ENCODE measurements at regions not wholly inside any gene's neighbourhood (a gene's known extent, or its start where the extent isn't known, plus 50 kb on each side); places are given as distances from the start of the nearest gene placed in this dataset.

GRCh38 chr1:114282751-114283403 is 129.2 kb upstream of the SYT6 start:
- H3K9me1 ChIP-seq (ENCODE audit: control insufficient read depth, insufficient read depth, low read length): no peaks in the 10 kb centered on the region
- H3K4me3 ChIP-seq: no peak overlapping the region
- POLR2A ChIA-PET: interaction anchor here (0.5 to 1.5 kb wide), 13 partner anchors 9 to 351 kb away, joined by 3 to 5 read pairs (median 3); no protein-coding TSS in a partner anchor
- H4K20me1 ChIP-seq (replicated peaks; ENCODE audit: control insufficient read depth, insufficient read depth, low read length): no peaks in the 10 kb centered on the region
- WGBS (ENCODE audit: insufficient coverage, low coverage, missing lambda C conversion rate): 31% methylated on average over 7 of the region's 7 CpGs
- peak; percentile 94 for FAIRE-seq
- H3K36me3 ChIP-seq (ENCODE audit: control insufficient read depth, insufficient read depth, low read length): no peaks in the 10 kb centered on the region
- CTCF ChIA-PET (ENCODE audit: low intra/inter-chr PET ratio): interaction anchor here (0.5 to 1.6 kb wide), 5 partner anchors 147 to 1565 kb away, joined by 3 to 17 read pairs (median 3); partner anchors contain the start of gene OLFML3
- H2AFZ ChIP-seq (ENCODE audit: low read depth, low read length): no peak overlapping the region
- intact Hi-C loops (cut with micrococcal nuclease): loop anchor here (1.0 to 5.0 kb wide), 2 partner anchors 51 to 305 kb away; no protein-coding TSS in a partner anchor
- no peaks in the 10 kb centered on the region for H3K9me3 ChIP-seq (replicated peaks; ENCODE audit: control insufficient read depth, insufficient read depth, low read depth, low read length)
- H3K4me1 ChIP-seq (replicated peaks in 1 of 2; ENCODE audit: control insufficient read depth in 2 of 2, insufficient read depth in 2 of 2, low read length in 2 of 2): no peaks in the 10 kb centered on the region
- peak; percentile 100 for ATAC-seq
- BruUV-seq (replicated peaks): no TSS peak
- in situ Hi-C loops (cut with MboI): no loop called here
- H3K9ac ChIP-seq (ENCODE audit: insufficient read depth in 1 of 2, low read depth in 2 of 2, low read length in 2 of 2): no peak overlapping the region
- DNase-seq (ENCODE audit: extremely low read depth in 1 of 4, low spot score in 3 of 4): peak; percentile 89 to 93 (median 92)
- H3K27ac ChIP-seq (ENCODE audit: extremely low read depth, low read depth, low read length): no peak overlapping the region
- peaks cover 8 to 13% of the 10 kb centered on the region in 2 experiments; a peak in 3 of 5 replicates for H3K27me3 ChIP-seq (ENCODE audit: control insufficient read depth in 2 of 2, insufficient read depth in 2 of 2, low read length in 2 of 2)
- H3K79me2 ChIP-seq (ENCODE audit: control insufficient read depth, insufficient read depth, low read length): no peaks in the 10 kb centered on the region
- no peak overlapping the region for H3K4me2 ChIP-seq (ENCODE audit: insufficient read depth, low read length)
- no peak for TF ChIP-seq NUFIP1 (IDR thresholded peaks at IDR 0.05; ENCODE audit: partially characterized antibody)
- TF ChIP-seq ZNF175 (CRISPR knock-in tag; IDR thresholded peaks at IDR 0.05; ENCODE audit: low read depth): no peak
- no peak for TF ChIP-seq MNT (conservative IDR thresholded peaks at IDR 0.05)
- TF ChIP-seq SMC3 (conservative IDR thresholded peaks at IDR 0.05; ENCODE audit: insufficient read depth, low read depth, low read length): peak; percentile 89
- no peak for TF ChIP-seq ZNF184 (CRISPR knock-in tag; IDR thresholded peaks at IDR 0.05)
- TF ChIP-seq RFX1 (IDR thresholded peaks at IDR 0.05): no peak
- TF ChIP-seq RHOXF2B (CRISPR knock-in tag; conservative IDR thresholded peaks at IDR 0.05): no peak
- TF ChIP-seq HOXB6 (CRISPR knock-in tag; IDR thresholded peaks at IDR 0.05; ENCODE audit: borderline replicate concordance): no peak
- 0 out of 2 replicates have a peak, but pooled peaks have one; percentile 30 for TF ChIP-seq JUND (IDR thresholded peaks at IDR 0.05; ENCODE audit: borderline replicate concordance, low read depth, low read length)
- no peak for TF ChIP-seq JUND (tag; IDR thresholded peaks at IDR 0.05; ENCODE audit: borderline replicate concordance, low read depth, low read length)
- TF ChIP-seq ZNF584 (CRISPR knock-in tag; IDR thresholded peaks at IDR 0.05; ENCODE audit: low read depth): no peak
- no peak for TF ChIP-seq ZNF707 (CRISPR knock-in tag; conservative IDR thresholded peaks at IDR 0.05)
- TF ChIP-seq POLR2A (conservative IDR thresholded peaks at IDR 0.05): no peak
- no peak for TF ChIP-seq ATF2 (CRISPR knock-in tag; IDR thresholded peaks at IDR 0.05)
- TF ChIP-seq CREM (IDR thresholded peaks at IDR 0.05; ENCODE audit: low read depth): 0 out of 2 replicates have a peak, but pooled peaks have one; percentile 41
- no peak for TF ChIP-seq CREBBP (IDR thresholded peaks at IDR 0.05; ENCODE audit: low read depth, low read length)
- TF ChIP-seq, protein P1, sequence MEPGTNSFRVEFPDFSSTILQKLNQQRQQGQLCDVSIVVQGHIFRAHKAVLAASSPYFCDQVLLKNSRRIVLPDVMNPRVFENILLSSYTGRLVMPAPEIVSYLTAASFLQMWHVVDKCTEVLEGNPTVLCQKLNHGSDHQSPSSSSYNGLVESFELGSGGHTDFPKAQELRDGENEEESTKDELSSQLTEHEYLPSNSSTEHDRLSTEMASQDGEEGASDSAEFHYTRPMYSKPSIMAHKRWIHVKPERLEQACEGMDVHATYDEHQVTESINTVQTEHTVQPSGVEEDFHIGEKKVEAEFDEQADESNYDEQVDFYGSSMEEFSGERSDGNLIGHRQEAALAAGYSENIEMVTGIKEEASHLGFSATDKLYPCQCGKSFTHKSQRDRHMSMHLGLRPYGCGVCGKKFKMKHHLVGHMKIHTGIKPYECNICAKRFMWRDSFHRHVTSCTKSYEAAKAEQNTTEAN (CRISPR knock-in tag; IDR thresholded peaks at IDR 0.05): no peak

Measured in K562 (cell line).